ENCODE measurements at regions not wholly inside any gene's neighbourhood (a gene's known extent, or its start where the extent isn't known, plus 50 kb on each side); places are given as distances from the start of the nearest gene placed in this dataset.
"Not testable (repeated sequence)": the region's sequence is repeated elsewhere in the genome, so short reads cannot be mapped to it uniquely, and the experiment has no call there.

- DNase-seq (ENCODE audit: low read depth in 2 of 2), result no peak
These were observed 1540.4 kb upstream of the GOT2 start for GRCh38 chr16:60274431-60275019.

- DNase-seq (ENCODE audit: low read depth in 2 of 2), result no peak
These were observed 1537.7 kb upstream of the GOT2 start for GRCh38 chr16:60271781-60272180.

GRCh38 chr16:60271025-60271771, 1537.1 kb upstream of the GOT2 start:
- DNase-seq (ENCODE audit: low read depth in 2 of 2), result no peak

- DNase-seq (ENCODE audit: low read depth in 2 of 2), result no peak
These were observed 1527.3 kb upstream of the GOT2 start for GRCh38 chr16:60261425-60261824.

GRCh38 chr16:60259956-60260355, 1525.8 kb upstream of the GOT2 start:
- no peak for DNase-seq (ENCODE audit: low read depth in 2 of 2)

- no peak for DNase-seq (ENCODE audit: low read depth in 2 of 2)
These were observed 1512.0 kb upstream of the GOT2 start for GRCh38 chr16:60246086-60246485.

GRCh38 chr16:60241671-60242070, 1507.6 kb upstream of the GOT2 start:
- DNase-seq (ENCODE audit: low read depth in 2 of 2), result no peak

GRCh38 chr16:60230666-60231065, 1496.5 kb upstream of the GOT2 start:
- no peak for DNase-seq (ENCODE audit: low read depth in 2 of 2)

- no peak for DNase-seq (ENCODE audit: low read depth in 2 of 2)
These were observed 1491.4 kb upstream of the GOT2 start for GRCh38 chr16:60225541-60225940.

- DNase-seq (ENCODE audit: low read depth in 2 of 2), result no peak
These were observed 1483.7 kb upstream of the GOT2 start for GRCh38 chr16:60217787-60218186.

- DNase-seq (ENCODE audit: low read depth in 2 of 2), result no peak
These were observed 1480.2 kb upstream of the GOT2 start for GRCh38 chr16:60214311-60214710.

- DNase-seq (ENCODE audit: low read depth in 2 of 2), result no peak
These were observed 1472.4 kb upstream of the GOT2 start for GRCh38 chr16:60206516-60206915.

- DNase-seq (ENCODE audit: low read depth in 2 of 2), result no peak
These were observed 1470.1 kb upstream of the GOT2 start for GRCh38 chr16:60204181-60204580.

GRCh38 chr16:60203525-60204124, 1469.5 kb upstream of the GOT2 start:
- DNase-seq (ENCODE audit: low read depth in 2 of 2), result no peak

GRCh38 chr16:60200729-60201128, 1466.6 kb upstream of the GOT2 start:
- not testable (repeated sequence) for DNase-seq (ENCODE audit: low read depth in 2 of 2)

- no peak for DNase-seq (ENCODE audit: low read depth in 2 of 2)
These were observed 1466.0 kb upstream of the GOT2 start for GRCh38 chr16:60200161-60200560.

- DNase-seq (ENCODE audit: low read depth in 2 of 2), result no peak
These were observed 1465.0 kb upstream of the GOT2 start for GRCh38 chr16:60199150-60199549.

GRCh38 chr16:60181536-60181935, 1447.4 kb upstream of the GOT2 start:
- DNase-seq (ENCODE audit: low read depth in 2 of 2), result no peak

- DNase-seq (ENCODE audit: low read depth in 2 of 2), result no peak
These were observed 1446.5 kb upstream of the GOT2 start for GRCh38 chr16:60180609-60181008.

GRCh38 chr16:60170196-60170595, 1436.1 kb upstream of the GOT2 start:
- DNase-seq (ENCODE audit: low read depth in 2 of 2), result no peak

- DNase-seq (ENCODE audit: low read depth in 2 of 2), result no peak
These were observed 1432.0 kb upstream of the GOT2 start for GRCh38 chr16:60166111-60166510.

- DNase-seq (ENCODE audit: low read depth in 2 of 2), result no peak
These were observed 1417.9 kb upstream of the GOT2 start for GRCh38 chr16:60151987-60152386.

GRCh38 chr16:60150907-60151306, 1416.8 kb upstream of the GOT2 start:
- DNase-seq (ENCODE audit: low read depth in 2 of 2), result no peak
